ENCODE measurements at regions not wholly inside any gene's neighbourhood (a gene's known extent, or its start where the extent isn't known, plus 50 kb on each side); places are given as distances from the start of the nearest gene placed in this dataset.

- peak; percentile 82 for DNase-seq
These were observed 109.0 kb upstream of the TBL1XR1 start for GRCh38 chr3:177306252-177306651.

GRCh38 chr3:177307391-177307790 is 110.1 kb upstream of the TBL1XR1 start:
- DNase-seq = no peak

DNA sequence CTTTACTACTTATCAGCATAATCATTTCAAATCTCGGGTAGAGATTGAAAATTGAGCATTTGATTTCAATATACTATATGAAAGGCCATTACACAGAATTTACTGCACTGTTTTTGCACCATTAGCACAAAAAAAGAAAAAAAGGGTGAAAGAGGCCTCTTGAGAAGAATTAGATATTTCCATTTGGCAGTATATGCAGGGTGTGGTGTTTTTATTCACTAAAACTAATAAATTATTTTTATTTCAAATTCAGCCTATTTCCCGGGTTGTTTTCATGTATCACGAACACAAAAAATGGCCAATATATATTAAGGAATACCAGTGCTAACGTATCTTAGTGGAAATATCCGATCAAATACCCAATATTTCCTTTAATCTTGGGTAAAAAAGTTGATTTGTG is 110.5 kb upstream of the TBL1XR1 start:
- DNase-seq = no peak

GRCh38 chr3:177308286-177308685 is 111.0 kb upstream of the TBL1XR1 start:
- no peak for DNase-seq

GRCh38 chr3:177308911-177309310 is 111.6 kb upstream of the TBL1XR1 start:
- DNase-seq = no peak

- no peak for DNase-seq
These were observed 115.2 kb upstream of the TBL1XR1 start for GRCh38 chr3:177312491-177312890.

DNA sequence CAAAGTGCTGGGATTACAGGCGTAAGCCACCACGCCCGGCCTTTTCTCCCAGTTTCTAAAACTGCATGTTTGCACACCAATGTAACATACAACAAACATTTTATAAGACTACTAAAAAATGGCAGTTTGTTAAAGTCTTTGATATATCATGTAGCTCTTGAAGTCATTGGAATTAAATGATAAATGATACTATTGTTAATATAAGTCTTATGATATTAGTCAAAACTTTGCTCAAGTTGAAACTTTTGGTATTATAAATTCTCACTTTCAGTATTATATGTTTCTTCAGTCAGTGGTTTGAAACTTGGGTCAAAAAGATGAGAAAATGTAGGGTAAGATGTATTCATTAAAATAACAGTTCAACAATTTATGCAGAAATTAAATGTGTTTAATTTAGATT is 117.6 kb upstream of the TBL1XR1 start:
- DNase-seq = no peak

- DNase-seq = no peak
These were observed 120.0 kb upstream of the TBL1XR1 start for GRCh38 chr3:177317247-177317646.

- DNase-seq = no peak
These were observed 121.3 kb upstream of the TBL1XR1 start for GRCh38 chr3:177318559-177318958.

DNA sequence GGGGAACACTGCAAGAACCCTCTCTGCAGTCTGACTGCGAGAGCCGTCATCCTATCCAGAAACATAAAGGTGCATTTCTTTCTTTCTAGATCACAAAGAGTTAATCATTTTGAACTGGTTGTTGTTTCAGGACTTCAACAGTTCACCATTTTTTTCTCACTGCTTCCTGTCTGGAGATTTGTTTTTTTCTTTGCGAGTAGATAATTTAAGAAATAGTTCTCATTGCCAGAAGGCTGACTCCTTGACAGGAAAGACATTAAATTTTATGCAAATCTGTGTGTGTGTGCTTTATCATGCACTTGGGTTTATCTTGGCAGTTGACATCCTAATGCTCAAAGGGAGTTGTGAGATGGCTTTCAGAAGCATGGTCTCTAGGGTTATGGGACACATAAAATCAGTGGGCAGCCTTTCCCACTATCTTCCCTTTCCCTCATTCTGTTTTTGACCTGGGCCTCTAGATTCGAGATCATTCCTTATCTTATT is 123.5 kb upstream of the TBL1XR1 start:
- no peak for DNase-seq

DNA sequence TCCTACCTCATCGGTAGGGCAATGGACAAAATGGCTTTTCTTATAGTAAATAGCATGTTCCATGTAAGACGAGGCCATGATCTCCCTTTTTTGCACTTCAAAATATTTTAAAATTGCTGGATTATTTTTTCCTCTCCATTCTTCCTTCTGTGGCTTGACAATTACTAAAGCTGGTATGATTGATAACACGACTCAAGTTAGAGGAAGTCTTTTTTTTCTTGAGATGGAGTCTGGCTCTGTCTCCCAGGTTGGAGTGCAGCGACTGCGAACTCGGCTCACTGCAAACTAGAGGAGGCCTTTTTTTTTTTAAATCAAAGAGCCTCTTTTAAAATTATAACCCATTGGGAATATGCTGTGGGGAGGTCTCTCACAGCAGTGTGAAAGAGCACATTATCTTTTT is 124.5 kb upstream of the TBL1XR1 start:
- DNase-seq = no peak

DNA sequence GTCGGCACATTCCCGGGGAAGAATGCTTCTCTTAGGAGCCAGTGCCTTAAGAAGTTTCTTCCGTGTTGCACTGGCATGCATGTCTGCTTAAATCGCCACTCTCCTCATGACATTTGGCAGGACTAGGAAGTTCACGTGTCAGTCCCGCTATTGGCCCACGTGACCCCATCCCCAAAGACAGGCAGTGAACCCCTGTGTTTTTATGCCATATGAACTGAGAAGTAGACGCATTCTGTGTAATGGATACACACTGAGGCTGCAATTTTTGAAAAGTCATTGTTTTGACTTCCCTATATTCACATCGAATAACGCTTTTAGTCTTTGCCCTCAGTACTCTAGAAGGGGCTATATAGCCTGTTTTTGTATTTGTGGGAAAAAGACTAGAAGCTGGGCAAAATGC is 125.6 kb upstream of the TBL1XR1 start:
- DNase-seq = no peak

GRCh38 chr3:177329854-177330253 is 132.6 kb upstream of the TBL1XR1 start:
- no peak for DNase-seq

DNA sequence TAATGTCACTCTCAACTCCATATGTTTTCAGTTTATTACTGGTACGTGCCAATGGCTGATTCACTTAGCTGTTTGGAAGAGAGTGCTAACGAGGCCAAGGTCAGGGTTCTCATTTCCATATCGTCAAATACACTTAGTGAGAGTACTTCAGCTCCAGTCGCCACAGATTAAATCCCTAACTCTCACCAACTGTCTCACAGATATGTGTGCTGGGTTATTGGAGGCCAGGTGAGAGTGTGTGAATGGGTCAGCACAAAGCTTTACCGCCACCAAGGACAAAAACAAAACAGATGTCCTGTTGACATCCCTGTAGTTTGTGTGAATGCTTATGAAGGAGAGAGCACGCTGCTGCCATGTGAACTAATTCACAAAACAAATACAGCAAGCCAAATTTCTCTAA is 133.5 kb upstream of the TBL1XR1 start:
- no peak for DNase-seq

DNA sequence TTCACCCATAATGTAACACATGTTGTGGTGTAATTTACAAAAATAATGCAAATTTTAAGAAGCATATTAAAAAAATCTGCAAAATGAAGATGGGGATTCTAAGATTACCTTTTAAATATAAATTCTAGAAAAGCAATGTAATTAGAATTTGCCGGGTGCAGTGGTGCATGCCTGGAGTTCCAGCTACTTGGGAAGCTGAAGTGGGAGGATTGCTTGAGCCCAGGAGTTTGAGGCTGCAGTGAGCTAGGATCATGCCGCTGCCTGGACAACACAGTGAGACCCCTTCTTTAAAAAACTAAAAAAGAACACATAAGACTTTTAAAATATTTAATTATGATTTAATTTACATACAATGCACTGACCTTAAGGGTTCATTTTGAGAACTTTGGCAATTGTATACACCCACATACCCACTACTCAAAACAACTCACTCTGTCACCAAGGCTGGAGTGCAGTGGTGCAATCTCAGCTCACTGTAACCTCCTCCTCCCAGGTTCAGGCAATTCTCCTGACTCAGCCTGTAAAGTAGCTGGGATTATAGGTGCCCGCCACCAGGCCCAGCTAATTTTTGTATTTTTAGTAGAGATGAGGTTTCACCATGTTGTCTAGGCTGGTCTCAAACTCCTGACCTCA is 134.0 kb upstream of the TBL1XR1 start:
- no peak for DNase-seq

- no peak for DNase-seq
These were observed 135.7 kb upstream of the TBL1XR1 start for GRCh38 chr3:177332955-177333354.

GRCh38 chr3:177333533-177334520 is 136.5 kb upstream of the TBL1XR1 start:
- no peak for DNase-seq

DNA sequence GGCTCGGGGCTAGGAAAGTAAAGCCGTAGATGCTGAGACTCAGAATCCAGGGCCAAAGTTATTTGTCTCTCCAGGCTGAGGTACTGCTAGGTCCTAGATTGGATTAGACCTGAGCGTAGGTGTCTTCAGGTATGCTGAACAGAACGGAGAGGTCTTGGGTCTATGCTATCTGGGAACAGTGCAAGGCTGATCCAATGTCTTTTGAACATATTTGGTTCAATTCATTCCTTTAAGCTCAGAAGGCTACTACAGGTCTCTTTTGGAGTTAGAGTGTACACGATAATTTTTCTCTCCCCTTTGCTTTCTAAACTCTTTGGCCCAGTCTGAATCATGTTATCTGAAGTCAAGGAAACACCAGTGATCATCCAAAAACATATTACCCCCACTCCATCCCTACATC is 137.5 kb upstream of the TBL1XR1 start:
- DNase-seq = no peak

- peak; percentile 55 for DNase-seq
These were observed 138.4 kb upstream of the TBL1XR1 start for GRCh38 chr3:177335728-177336127.

DNA sequence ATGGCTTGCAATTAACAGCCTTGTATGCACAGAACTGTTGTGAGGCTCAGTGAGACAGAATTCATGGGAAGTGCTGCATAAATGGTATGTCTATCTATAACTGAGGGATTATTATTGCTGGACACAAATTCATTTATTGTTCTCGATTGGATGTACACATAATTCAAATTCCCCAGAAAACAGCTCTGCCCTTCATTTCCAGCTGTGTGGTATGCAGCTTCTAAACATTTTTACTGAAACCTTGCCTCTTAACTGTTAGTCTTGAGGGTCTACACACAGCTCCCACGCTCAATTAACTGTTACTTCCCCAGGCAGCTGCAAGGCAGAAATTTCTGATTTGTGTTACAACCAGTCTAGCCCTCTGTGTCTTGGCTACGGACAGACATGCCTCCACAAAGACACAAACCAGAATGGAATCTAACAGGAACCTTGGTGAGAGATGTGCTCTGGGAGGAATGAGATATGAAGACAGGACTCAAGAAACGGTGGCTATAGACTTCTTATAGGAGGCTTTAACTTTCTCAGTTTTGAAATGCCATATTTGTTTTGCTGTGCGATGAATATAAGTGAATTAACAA is 139.7 kb upstream of the TBL1XR1 start:
- peak; percentile 65 for DNase-seq

- peak; percentile 88 for DNase-seq
These were observed 140.5 kb upstream of the TBL1XR1 start for GRCh38 chr3:177337541-177338331.

- DNase-seq = peak; percentile 47
These were observed 141.5 kb upstream of the TBL1XR1 start for GRCh38 chr3:177338697-177339219.
